Activated CD8-positive, alpha-beta T cell treated with anti-CD3 and anti-CD28 coated beads for 36 hours (primary cell): ENCODE measurements at regions not wholly inside any gene's neighbourhood (a gene's known extent, or its start where the extent isn't known, plus 50 kb on each side); places are given as distances from the start of the nearest gene placed in this dataset.

Experiments used
- ATAC-seq: fragments of 200-7000 bp; cut with Tn5 transposase; one replicate; pipeline ENCODE4 v1.10.0; 2021; ENCODE audit warnings: mild to moderate bottlenecking, moderate library complexity
- CTCF ChIA-PET: fragments of 350-600 bp; sonication (Branson Sonifier 250); formaldehyde crosslinking; loops from one replicate; lab custom pipeline; 2021; ENCODE audit warnings: antibody characterized with exemption; lab: Charles Lee
- POLR2A ChIA-PET: fragments of 350-600 bp; sonication (Branson Sonifier 250); formaldehyde crosslinking; loops from one replicate; lab custom pipeline; 2021; ENCODE audit warnings: antibody characterized with exemption; lab: Charles Lee
- DNase-seq: peaks from one replicate; pipeline ENCODE4 v3.0.0-alpha.2; 2020
- H3K27ac Mint-ChIP-seq: one replicate; pipeline ENCODE4 v1.8.0; 2021; ENCODE audit warnings: mild to moderate bottlenecking, mixed read lengths
- H3K27me3 Mint-ChIP-seq: one replicate; pipeline ENCODE4 v1.8.0; 2021; ENCODE audit warnings: mixed read lengths
- H3K36me3 Mint-ChIP-seq: one replicate; pipeline ENCODE4 v1.8.0; 2021; ENCODE audit warnings: low read depth, mixed read lengths
- H3K4me1 Mint-ChIP-seq: one replicate; pipeline ENCODE4 v1.8.0; 2021; ENCODE audit warnings: low read depth, mixed read lengths
- H3K4me3 Mint-ChIP-seq: one replicate; pipeline ENCODE4 v1.8.0; 2021; ENCODE audit warnings: mild to moderate bottlenecking, moderate library complexity, mixed read lengths
- H3K9me3 Mint-ChIP-seq: one replicate; pipeline ENCODE4 v1.8.0; 2021; ENCODE audit warnings: mixed read lengths
- intact Hi-C: fragments of 100-400 bp; cut with micrococcal nuclease; formaldehyde crosslinking; loops from one replicate; pipeline ENCODE4 v1.10.0; 2022
- TF ChIP-seq, protein P1 (sequence below): fragments of 200-600 bp; IDR thresholded peaks from one replicate; pipeline ENCODE4 v1.8.0; 2022; ENCODE audit warnings: antibody characterized with exemption, mild to moderate bottlenecking

DNA sequence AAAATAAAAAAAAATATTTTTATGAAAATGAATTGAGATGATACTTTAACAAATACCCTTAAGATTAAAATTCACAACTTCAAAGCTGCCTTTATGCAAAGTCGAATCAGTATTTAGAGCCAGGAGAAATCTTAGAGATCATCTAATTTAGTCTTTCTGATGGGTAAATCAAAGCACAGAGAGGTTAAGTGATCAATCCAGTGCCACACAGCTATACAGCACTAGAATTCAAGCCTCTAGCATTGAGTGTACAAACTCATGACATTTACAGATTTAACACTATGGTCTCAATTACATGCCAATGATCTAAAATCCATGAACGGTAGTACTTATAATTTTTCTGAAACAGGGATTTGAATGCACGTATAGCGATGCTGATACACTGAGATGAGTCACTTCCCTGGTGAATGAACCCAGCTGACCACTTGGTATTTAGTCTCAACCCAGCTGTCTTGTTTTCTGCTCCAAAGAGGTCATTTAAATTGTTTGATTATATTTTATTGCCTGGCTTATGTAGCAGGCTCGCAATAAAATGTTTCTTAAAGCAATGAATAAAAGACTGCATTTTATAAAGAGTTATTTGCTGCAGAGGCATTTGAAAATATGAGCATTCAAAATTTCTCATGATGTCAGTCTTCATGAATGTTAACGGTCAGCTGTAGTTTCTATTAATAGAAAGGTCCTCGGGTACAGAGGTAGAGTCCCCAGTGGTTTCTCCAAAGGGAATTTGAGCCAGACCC, 152.4 kb upstream of the PRICKLE1 start:
- intact Hi-C loops: no loop called here
- DNase-seq: no peak
- TF ChIP-seq, protein P1, sequence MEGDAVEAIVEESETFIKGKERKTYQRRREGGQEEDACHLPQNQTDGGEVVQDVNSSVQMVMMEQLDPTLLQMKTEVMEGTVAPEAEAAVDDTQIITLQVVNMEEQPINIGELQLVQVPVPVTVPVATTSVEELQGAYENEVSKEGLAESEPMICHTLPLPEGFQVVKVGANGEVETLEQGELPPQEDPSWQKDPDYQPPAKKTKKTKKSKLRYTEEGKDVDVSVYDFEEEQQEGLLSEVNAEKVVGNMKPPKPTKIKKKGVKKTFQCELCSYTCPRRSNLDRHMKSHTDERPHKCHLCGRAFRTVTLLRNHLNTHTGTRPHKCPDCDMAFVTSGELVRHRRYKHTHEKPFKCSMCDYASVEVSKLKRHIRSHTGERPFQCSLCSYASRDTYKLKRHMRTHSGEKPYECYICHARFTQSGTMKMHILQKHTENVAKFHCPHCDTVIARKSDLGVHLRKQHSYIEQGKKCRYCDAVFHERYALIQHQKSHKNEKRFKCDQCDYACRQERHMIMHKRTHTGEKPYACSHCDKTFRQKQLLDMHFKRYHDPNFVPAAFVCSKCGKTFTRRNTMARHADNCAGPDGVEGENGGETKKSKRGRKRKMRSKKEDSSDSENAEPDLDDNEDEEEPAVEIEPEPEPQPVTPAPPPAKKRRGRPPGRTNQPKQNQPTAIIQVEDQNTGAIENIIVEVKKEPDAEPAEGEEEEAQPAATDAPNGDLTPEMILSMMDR: no peak
- no peak for ATAC-seq
- Mint-ChIP-seq H3K36me3 (no peaks in the 10 kb centered on the region), H3K4me1 (no peaks in the 10 kb centered on the region), H3K4me3 (no peak overlapping the region), H3K27me3 (no peaks in the 10 kb centered on the region), H3K9me3 (peaks cover 4% of the 10 kb centered on the region), H3K27ac (no peak overlapping the region)
- ChIA-PET POLR2A (no interaction called here), CTCF (no interaction called here)

DNA sequence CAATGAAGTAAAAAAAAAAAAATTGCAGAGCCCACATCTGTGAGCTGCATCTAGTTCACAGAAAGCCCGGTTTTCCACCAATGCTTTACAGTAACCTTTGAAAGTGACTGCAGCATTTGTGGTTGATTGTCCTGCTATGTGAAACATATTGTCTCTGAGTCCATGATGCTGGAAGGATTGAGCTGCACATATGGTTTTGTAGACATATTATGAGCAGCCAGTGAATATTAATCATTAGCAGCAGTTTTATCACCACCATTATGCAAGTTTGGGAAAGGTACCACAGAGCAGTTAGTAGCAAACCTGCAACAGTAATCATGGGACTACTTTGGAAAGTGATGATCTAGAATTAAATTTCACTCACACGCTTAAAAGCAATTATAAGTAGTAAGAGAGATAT, 151.5 kb upstream of the PRICKLE1 start:
- H3K9me3 Mint-ChIP-seq: no peaks in the 10 kb centered on the region
- ATAC-seq (no peak), DNase-seq (no peak)
- intact Hi-C loops: no loop called here
- H3K4me1 Mint-ChIP-seq: no peaks in the 10 kb centered on the region
- TF ChIP-seq, protein P1: no peak
- H3K36me3 Mint-ChIP-seq: no peaks in the 10 kb centered on the region
- no peaks in the 10 kb centered on the region for H3K27me3 Mint-ChIP-seq
- H3K4me3 Mint-ChIP-seq: no peak overlapping the region
- ChIA-PET POLR2A (no interaction called here), CTCF (no interaction called here)
- H3K27ac Mint-ChIP-seq: no peak overlapping the region

DNA sequence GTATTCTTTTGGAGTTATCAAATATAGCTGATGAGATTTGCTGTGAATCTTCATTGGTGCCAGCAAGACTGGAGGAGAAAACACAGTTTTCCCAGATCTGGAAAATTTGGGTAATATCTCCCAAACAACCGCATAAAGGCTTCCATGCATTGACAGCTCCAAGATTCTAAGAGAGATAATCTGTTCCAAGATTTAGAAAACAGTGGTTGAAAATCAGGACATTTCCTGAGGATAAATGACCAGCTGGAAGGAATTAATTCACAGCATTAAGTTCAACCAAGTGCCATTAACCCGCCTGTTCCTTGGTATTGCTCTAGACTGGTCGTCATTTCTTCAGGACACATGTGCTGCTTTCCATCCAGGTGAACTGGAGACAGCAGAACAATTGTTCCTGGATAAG, 147.9 kb upstream of the PRICKLE1 start:
- Mint-ChIP-seq H3K9me3 (no peaks in the 10 kb centered on the region), H3K4me1 (no peaks in the 10 kb centered on the region), H3K4me3 (no peak overlapping the region), H3K27me3 (no peaks in the 10 kb centered on the region), H3K27ac (no peak overlapping the region), H3K36me3 (no peaks in the 10 kb centered on the region)
- ATAC-seq (no peak), DNase-seq (no peak)
- POLR2A ChIA-PET: no interaction called here
- TF ChIP-seq, protein P1: no peak
- intact Hi-C loops: no loop called here
- CTCF ChIA-PET: no interaction called here

DNA sequence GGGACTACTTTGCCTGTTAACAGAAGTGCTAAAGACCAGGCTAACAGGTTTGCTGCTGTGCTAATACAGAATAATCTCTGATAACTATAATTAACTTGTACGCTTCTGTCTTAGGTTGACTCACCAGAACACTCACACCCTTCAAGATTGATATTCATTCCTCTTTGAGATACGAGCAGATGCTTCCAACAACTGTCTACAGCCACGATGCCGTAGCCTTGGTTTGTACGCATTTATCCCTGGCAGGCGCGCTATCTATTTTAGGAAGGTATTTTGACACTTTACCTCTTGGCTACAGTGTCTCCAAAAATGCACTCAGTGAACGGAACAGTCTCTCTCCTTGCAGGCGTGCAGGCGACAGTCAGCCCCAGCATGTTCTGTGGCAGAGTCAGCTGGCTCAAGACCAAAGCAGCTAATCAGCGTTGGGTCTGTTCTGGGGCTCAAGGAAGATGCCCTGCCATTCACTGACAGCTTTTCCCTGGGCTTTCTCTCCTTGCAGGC, 146.4 kb upstream of the PRICKLE1 start:
- H3K4me3 Mint-ChIP-seq: no peak overlapping the region
- ChIA-PET POLR2A (no interaction called here), CTCF (no interaction called here)
- intact Hi-C loops: no loop called here
- DNase-seq (no peak), ATAC-seq (no peak)
- no peaks in the 10 kb centered on the region for H3K36me3 Mint-ChIP-seq
- TF ChIP-seq, protein P1: no peak
- no peaks in the 10 kb centered on the region for H3K9me3 Mint-ChIP-seq
- no peaks in the 10 kb centered on the region for H3K27me3 Mint-ChIP-seq
- no peaks in the 10 kb centered on the region for H3K4me1 Mint-ChIP-seq
- no peak overlapping the region for H3K27ac Mint-ChIP-seq

DNA sequence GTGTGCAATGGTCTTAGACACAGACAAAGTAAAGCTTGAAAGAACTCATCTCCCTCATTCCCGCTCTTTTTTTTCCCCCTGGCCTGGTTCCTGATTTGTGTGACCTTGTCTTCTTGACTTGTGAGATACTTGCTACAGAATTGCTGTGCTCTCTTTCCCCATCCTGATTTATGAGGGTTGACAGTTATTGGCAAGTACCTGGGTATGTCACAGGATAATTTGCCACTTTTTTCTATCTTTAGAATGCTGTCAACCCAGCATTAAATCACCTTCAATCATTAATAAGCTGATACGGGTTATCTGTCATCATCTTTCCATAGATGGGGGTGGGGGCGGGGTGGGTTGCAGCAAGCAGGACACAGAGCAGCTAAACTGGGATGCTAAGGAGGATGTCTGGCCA, 144.4 kb upstream of the PRICKLE1 start:
- CTCF ChIA-PET: no interaction called here
- intact Hi-C loops: no loop called here
- Mint-ChIP-seq H3K9me3 (no peaks in the 10 kb centered on the region), H3K27ac (no peak overlapping the region), H3K27me3 (no peaks in the 10 kb centered on the region), H3K36me3 (no peaks in the 10 kb centered on the region), H3K4me1 (no peaks in the 10 kb centered on the region), H3K4me3 (no peak overlapping the region)
- POLR2A ChIA-PET: no interaction called here
- TF ChIP-seq, protein P1: no peak
- DNase-seq: no peak
- no peak for ATAC-seq
